ENCODE measurements at regions not wholly inside any gene's neighbourhood (a gene's known extent, or its start where the extent isn't known, plus 50 kb on each side); places are given as distances from the start of the nearest gene placed in this dataset.
"Not testable (repeated sequence)": the region's sequence is repeated elsewhere in the genome, so short reads cannot be mapped to it uniquely, and the experiment has no call there.

- not testable (repeated sequence) for DNase-seq
Observed at GRCh38 chr4:134830741-134831140, 629.2 kb upstream of the PABPC4L start.

DNA sequence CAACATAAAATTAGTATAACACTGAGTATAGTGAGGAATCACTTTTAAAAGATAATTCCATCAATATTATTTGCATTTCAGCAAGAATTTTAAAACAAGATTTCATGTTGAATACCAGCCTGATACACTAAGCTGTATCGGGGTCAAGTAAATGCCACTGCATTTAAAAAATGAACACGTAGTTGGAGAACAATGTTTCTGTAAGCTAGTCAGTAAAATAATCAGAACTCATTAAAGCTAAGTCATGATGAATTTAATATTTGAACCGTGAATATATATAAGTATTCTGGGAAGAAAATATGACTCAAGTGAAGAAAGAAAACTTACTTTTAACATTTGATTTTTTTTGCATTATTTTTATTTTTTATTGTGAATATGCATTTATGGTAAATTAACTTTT lies 611.0 kb upstream of the PABPC4L start:
- no peak for DNase-seq

DNA sequence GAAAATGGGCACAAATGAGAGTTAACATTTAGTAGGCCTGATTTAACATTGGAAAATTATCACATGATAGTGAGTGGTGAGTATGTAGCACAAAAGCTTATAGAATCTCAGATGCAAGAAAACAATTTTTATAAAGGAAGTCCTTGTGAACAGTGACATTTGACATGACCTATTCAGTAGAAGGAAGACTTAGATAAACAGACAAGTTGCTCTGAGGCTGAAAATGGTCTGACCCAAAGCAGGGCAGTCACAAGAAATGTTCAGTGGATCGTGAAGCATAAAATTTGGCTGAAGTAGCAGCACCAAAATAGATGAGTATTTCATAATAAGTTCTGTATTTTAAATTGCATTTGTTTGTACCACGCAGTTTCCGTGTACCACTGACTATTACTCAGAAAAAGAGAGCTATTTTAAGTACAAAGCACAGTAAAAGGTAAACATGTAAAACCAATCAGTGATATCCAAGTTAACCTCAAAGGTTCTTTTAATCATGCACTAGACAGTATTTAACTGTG lies 605.7 kb upstream of the PABPC4L start:
- no peak for DNase-seq

GRCh38 chr4:134798573-134798972 lies 597.0 kb upstream of the PABPC4L start:
- DNase-seq: no peak

DNA sequence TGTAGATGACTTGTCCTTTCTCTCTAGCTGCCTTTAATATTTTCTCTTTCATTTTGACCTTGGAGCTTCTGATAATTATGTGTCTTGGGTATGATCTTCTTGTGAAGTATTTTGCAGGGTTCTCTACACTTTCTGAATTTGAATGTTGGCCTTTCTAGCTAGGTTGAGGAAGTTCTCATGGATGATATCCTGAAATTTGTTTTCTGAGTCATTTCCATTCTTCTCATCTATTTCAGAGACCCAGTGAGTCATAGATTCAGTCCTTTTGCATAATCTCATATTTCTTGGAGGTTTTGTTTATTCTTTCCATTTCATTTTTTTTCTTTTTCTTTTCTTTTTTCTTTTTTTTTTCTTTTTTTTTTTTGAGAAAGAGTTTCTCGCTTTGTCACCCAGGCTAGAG lies 585.7 kb upstream of the PABPC4L start:
- no peak for DNase-seq

- no peak for DNase-seq
Observed at GRCh38 chr4:134780244-134780643, 578.7 kb upstream of the PABPC4L start.

- DNase-seq: no peak
Observed at GRCh38 chr4:134777606-134778005, 576.0 kb upstream of the PABPC4L start.

- DNase-seq: no peak
Observed at GRCh38 chr4:134773497-134774000, 572.0 kb upstream of the PABPC4L start.

DNA sequence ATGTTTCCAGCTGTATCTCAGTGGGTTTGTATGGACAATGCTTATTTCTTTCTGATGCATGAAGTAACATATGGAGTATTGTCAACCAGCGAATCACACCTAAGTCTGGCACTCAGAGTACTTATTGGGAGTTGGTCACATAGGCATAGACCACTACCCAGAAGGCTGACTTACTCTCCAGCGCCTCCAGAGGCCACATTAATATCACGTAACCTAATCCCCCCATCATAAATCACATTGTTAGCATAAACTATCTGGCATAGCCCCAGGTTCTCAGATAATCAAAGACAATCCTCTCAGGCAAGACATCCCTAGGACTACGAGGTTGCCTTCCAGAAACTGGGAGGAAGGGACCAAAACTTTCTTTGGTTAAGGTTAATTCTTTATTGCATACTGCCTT lies 560.5 kb upstream of the PABPC4L start:
- DNase-seq: no peak

DNA sequence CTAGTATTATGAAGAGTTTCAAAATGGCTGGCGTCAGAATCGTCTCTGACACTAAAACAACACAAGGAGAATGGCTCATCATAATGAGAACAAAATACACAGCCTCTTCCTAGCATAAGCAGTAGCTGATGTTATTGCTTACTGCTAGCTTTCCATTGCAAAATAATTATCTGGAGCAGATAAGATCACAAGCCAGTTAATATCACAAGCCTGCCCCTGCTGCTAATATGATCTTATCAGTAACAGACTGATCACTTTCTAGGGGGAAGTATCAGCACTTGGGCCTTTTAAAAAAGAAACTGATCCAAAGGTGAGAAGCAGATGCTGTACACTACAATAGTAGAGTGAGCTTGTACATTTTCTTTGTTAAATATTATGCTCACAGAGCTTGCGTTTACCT lies 554.8 kb upstream of the PABPC4L start:
- peak; percentile 4 for DNase-seq

- DNase-seq: no peak
Observed at GRCh38 chr4:134754301-134755019, 552.9 kb upstream of the PABPC4L start.

DNA sequence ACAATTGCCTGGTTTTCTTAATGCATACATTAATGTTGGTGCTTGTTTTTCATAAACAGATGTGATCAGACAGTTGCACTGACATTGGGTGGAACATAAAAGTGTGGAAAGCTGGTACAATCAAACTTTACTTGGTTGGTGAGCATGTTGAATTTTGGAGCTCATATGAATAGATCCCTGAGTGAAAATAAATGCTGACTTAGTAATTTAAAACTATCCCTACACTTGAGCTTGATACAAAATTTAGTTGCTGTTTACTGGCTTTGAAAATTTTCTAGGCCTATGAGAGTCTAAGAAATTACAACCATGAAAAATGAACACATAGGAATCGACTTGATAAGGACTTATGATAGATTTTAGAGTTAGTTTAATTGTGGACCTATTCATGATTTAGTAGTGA lies 551.8 kb upstream of the PABPC4L start:
- no peak for DNase-seq

GRCh38 chr4:134747108-134747805 lies 545.7 kb upstream of the PABPC4L start:
- DNase-seq: no peak

GRCh38 chr4:134740290-134740689 lies 538.7 kb upstream of the PABPC4L start:
- no peak for DNase-seq

DNA sequence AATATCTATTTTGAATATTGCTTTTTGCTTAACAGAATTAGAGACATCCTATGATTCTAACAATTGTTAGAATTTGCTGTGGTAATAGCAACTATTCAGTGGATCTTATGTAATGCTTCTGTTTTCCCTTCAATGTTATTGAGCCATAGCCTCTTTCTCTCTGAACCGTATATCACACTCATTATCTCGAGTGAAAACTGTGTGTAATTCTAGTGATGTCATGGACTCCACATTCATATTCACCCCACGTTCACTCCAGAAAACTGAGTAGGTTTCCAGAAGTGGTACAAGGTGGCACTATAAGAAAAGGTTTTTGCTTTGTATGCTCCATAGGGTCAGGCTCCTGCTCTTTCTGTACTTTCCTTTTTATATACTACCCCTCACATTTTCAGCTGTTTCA lies 534.3 kb upstream of the PABPC4L start:
- DNase-seq: no peak

DNA sequence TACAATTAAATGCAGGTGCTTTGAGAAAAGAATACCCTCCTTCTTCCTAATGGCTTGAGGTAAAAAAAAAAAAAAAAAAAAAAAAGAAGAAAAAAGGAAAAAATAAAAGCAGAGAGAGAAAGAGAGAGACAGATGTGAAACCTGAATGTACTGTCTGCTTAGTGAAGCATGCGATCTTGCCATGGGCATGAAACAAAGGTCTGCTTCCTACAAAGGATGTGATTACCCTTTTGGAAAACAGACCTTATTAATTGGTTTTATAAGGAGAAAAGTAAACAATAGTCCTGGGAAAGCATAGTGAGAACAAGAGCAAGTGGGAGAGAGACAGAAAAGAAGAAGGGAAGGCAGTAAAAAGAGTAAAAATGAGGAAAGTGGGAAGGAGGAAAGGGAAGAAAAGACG lies 526.1 kb upstream of the PABPC4L start:
- no peak for DNase-seq

DNA sequence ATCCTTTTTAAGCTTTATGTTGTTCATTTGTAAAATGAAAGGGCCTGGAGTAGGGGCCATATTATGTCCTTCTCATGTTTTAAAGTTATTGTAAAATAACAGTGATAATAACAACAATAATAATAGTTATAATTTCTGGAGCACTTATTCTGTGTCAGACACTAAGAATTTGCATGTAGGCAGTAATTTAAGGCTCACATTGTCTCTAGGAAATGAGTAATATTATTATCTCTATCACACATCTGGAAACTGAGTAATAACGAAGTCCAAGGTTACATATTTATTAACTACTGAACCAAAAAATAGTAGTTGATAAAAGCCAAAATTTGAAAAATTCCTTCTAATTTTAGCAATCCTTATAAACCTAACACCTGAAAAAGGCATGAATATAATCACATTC lies 520.7 kb upstream of the PABPC4L start:
- DNase-seq: no peak

GRCh38 chr4:134720030-134720429 lies 518.4 kb upstream of the PABPC4L start:
- no peak for DNase-seq

GRCh38 chr4:134708616-134709015 lies 507.0 kb upstream of the PABPC4L start:
- no peak for DNase-seq

- DNase-seq: no peak
Observed at GRCh38 chr4:134708026-134708425, 506.4 kb upstream of the PABPC4L start.

DNA sequence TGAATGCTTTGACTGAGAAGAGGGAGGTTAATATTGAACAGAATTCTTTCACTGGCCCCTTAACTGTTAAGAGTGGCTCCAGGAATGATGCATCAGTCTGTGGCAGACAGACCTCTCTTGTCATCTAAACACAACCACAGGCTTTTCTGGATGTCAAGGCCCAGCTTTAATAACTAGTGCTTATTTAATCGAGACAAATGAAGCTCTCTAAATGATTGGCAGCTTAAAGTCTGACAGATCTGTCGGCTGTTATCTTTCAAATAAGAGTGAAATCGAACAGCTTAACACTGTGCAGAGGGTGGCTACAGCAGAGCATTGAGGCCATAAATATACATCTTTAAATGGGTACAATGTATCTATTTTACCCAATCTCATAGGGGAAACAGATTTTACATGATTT lies 500.8 kb upstream of the PABPC4L start:
- no peak for DNase-seq

- no peak for DNase-seq
Observed at GRCh38 chr4:134700251-134700650, 498.7 kb upstream of the PABPC4L start.

- DNase-seq: not testable (repeated sequence)
Observed at GRCh38 chr4:134698831-134699230, 497.2 kb upstream of the PABPC4L start.

GRCh38 chr4:134695433-134695832 lies 493.8 kb upstream of the PABPC4L start:
- DNase-seq: no peak
